ENCODE measurements at regions not wholly inside any gene's neighbourhood (a gene's known extent, or its start where the extent isn't known, plus 50 kb on each side); places are given as distances from the start of the nearest gene placed in this dataset.
"Not testable (repeated sequence)": the region's sequence is repeated elsewhere in the genome, so short reads cannot be mapped to it uniquely, and the experiment has no call there.

- DNase-seq (ENCODE audit: low read depth) = no peak
- no peak overlapping the region for H3K4me3 ChIP-seq (ENCODE audit: low read depth, low read length)
- no peak for TF ChIP-seq CTCF (IDR thresholded peaks at IDR 0.05; ENCODE audit: insufficient read depth, low read depth, low read length)
Observed at GRCh38 chr7:110461621-110462020, 629.3 kb upstream of the LRRN3 start.

GRCh38 chr7:110470420-110470819 lies 620.5 kb upstream of the LRRN3 start:
- H3K4me3 ChIP-seq (ENCODE audit: low read depth, low read length) = no peak overlapping the region
- no peak for DNase-seq (ENCODE audit: low read depth)
- TF ChIP-seq CTCF (IDR thresholded peaks at IDR 0.05; ENCODE audit: insufficient read depth, low read depth, low read length) = no peak

DNA sequence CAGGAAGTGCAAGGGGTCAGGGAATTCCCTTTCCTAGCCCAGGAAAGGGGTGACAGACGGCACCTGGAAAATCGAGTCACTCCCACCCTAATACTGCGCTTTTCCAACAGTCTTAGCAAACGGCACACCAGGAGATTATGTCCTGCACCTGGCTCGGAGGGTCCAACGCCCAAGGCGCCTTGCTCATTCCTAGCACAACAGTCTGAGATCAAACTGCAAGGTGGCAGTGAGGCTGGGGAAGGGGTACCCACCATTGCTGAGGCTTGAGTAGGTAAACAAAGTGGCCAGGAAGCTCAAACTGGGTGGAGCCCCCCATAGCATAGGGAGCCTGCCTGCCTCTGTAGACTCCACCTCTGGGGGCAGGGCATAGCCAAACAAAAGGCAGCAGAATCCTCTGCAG lies 618.5 kb upstream of the LRRN3 start:
- H3K4me3 ChIP-seq (ENCODE audit: low read depth, low read length); DNase-seq (ENCODE audit: low read depth): not testable (repeated sequence)

DNA sequence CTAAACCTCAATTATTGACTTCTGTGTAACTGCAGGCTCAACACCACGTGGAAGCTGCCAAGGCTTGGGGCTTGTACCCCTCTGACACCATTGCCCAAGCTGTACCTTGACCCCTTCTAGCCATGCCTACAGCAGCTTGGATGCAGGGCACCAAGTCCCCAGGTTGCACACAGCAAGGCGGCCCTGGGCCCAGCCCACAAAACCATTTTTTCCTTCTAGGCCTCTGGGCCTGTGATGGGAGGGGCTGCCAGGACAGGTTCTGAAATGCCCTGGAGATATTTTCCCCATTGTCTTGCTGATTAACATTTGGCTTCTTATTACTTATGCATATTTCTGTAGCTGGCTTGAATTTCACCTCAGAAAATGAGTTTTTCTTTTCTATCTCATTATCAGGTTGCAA lies 610.0 kb upstream of the LRRN3 start:
- no peak for TF ChIP-seq CTCF (IDR thresholded peaks at IDR 0.05; ENCODE audit: insufficient read depth, low read depth, low read length)
- H3K4me3 ChIP-seq (ENCODE audit: low read depth, low read length) = no peak overlapping the region
- DNase-seq (ENCODE audit: low read depth) = no peak

DNA sequence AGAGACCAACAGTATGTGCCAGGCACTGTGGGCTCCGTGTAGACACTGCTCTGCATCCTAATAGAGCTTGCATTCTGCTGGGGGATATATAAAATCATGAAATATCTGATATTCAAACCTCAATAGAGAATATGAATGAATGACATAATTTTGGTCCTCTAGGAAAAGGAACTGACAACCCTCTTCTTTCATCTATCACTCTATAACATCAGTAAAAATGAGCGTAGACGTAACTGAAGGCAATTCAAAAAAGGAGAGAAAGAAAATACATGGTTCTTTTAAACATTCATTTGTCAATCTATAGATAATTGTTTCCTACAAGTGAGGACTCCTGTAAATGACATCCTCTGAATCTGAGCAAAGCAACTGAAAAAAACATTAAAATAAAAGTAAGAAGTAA lies 607.4 kb upstream of the LRRN3 start:
- no peak for TF ChIP-seq CTCF (IDR thresholded peaks at IDR 0.05; ENCODE audit: insufficient read depth, low read depth, low read length)
- no peak for DNase-seq (ENCODE audit: low read depth)
- H3K4me3 ChIP-seq (ENCODE audit: low read depth, low read length) = no peak overlapping the region

DNA sequence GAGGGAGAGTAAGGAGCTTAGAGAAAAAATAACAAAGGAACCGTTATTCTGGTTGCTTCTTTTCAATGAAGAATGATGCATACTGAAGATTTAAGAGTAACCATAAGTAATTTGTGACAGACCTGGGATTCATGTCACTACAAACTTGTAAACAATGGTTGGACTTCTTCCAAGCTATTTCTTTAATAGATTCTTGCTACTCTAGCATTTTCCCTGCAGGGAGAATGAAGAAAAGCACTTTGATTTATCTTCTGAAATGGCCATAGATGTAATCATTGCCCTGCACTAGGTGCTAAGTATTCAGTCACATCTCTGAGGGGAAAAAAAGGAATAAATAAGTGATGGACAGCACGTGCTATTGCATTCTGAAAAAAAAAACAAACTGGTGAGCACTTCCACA lies 606.6 kb upstream of the LRRN3 start:
- no peak for TF ChIP-seq CTCF (IDR thresholded peaks at IDR 0.05; ENCODE audit: insufficient read depth, low read depth, low read length)
- H3K4me3 ChIP-seq (ENCODE audit: low read depth, low read length) = no peak overlapping the region
- no peak for DNase-seq (ENCODE audit: low read depth)

- no peak for DNase-seq (ENCODE audit: low read depth)
- no peak overlapping the region for H3K4me3 ChIP-seq (ENCODE audit: low read depth, low read length)
- no peak for TF ChIP-seq CTCF (IDR thresholded peaks at IDR 0.05; ENCODE audit: insufficient read depth, low read depth, low read length)
Observed at GRCh38 chr7:110486549-110486948, 604.4 kb upstream of the LRRN3 start.
